H9 (cell line): ENCODE measurements at regions not wholly inside any gene's neighbourhood (a gene's known extent, or its start where the extent isn't known, plus 50 kb on each side); places are given as distances from the start of the nearest gene placed in this dataset.

Experiments used
- DNase-seq: peaks from one replicate; pipeline ENCODE4 v3.0.0-alpha.2; 2017
- H2AFZ ChIP-seq: one replicate; pipeline ENCODE4 v1.6.1; 2013; ENCODE audit warnings: mild to moderate bottlenecking, low read length, control low read depth, moderate library complexity
- H2AK5ac ChIP-seq: 2 replicates; pipeline ENCODE4 v1.6.1; 2013; ENCODE audit warnings: low read length, control low read depth, mixed read lengths; ENCODE audit not compliant: insufficient read length
- H2BK120ac ChIP-seq: one replicate; pipeline ENCODE4 v1.6.1; 2013; ENCODE audit warnings: low read depth, mild to moderate bottlenecking, low read length, control low read depth, inconsistent platforms; ENCODE audit not compliant: poor library complexity, severe bottlenecking
- H2BK12ac ChIP-seq: 2 replicates; pipeline ENCODE4 v1.6.1; 2013; ENCODE audit warnings: low read length, control low read depth, mixed read lengths, low read depth; ENCODE audit not compliant: insufficient read length
- H2BK15ac ChIP-seq: 2 replicates; pipeline ENCODE4 v1.6.1; 2013; ENCODE audit warnings: low read depth, low read length, control low read depth
- H2BK20ac ChIP-seq: one replicate; pipeline ENCODE4 v1.6.1; 2013; ENCODE audit warnings: low read depth, mild to moderate bottlenecking, low read length, control low read depth, inconsistent platforms; ENCODE audit not compliant: poor library complexity, severe bottlenecking
- H2BK5ac ChIP-seq: 2 replicates; pipeline ENCODE4 v1.6.1; 2013; ENCODE audit warnings: low read length, control low read depth, mixed read lengths; ENCODE audit not compliant: insufficient read length
- H3K14ac ChIP-seq: 2 replicates; pipeline ENCODE4 v1.6.1; 2013; ENCODE audit warnings: low read length, control low read depth; ENCODE audit not compliant: insufficient read depth
- H3K18ac ChIP-seq: 2 replicates; pipeline ENCODE4 v1.6.1; 2013; ENCODE audit warnings: low read depth, mild to moderate bottlenecking, mixed read lengths, low read length, control low read depth; ENCODE audit not compliant: insufficient read length
- H3K23ac ChIP-seq: 2 replicates; pipeline ENCODE4 v1.6.1; 2013; ENCODE audit warnings: low read length, control low read depth, mixed read lengths, low read depth; ENCODE audit not compliant: insufficient read length
- H3K23me2 ChIP-seq: 2 replicates; pipeline ENCODE4 v1.6.1; 2013; ENCODE audit warnings: low read depth, mild to moderate bottlenecking, mixed read lengths, low read length, control low read depth; ENCODE audit not compliant: insufficient read length, poor library complexity, severe bottlenecking
- H3K27ac ChIP-seq: 2 replicates; pipeline ENCODE4 v1.5.1; 2013; ENCODE audit warnings: low read length, control low read depth, mixed read lengths, low read depth; ENCODE audit not compliant: insufficient read length
- H3K27me3 ChIP-seq: 2 replicates; pipeline ENCODE4 v1.6.1; 2013; ENCODE audit warnings: low read length, control low read depth, inconsistent platforms; ENCODE audit not compliant: insufficient read depth
- H3K4ac ChIP-seq: 2 replicates; pipeline ENCODE4 v1.6.1; 2013; ENCODE audit warnings: low read depth, mild to moderate bottlenecking, control low read depth, inconsistent platforms, low read length, moderate library complexity
- H3K4me1 ChIP-seq: 2 replicates; pipeline ENCODE4 v1.6.1; 2013; ENCODE audit warnings: low read length, control low read depth, inconsistent platforms; ENCODE audit not compliant: insufficient read depth
- H3K4me2 ChIP-seq: 2 replicates; pipeline ENCODE4 v1.6.1; 2013; ENCODE audit warnings: low read length, control low read depth, mixed read lengths; ENCODE audit not compliant: insufficient read length, insufficient read depth
- H3K56ac ChIP-seq: 2 replicates; pipeline ENCODE4 v1.6.1; 2013; ENCODE audit warnings: low read depth, mild to moderate bottlenecking, mixed read lengths, low read length, control low read depth; ENCODE audit not compliant: insufficient read length
- H3K79me1 ChIP-seq: 2 replicates; pipeline ENCODE4 v1.6.1; 2013; ENCODE audit warnings: low read depth, mild to moderate bottlenecking, moderate library complexity, low read length, control low read depth, inconsistent platforms; ENCODE audit not compliant: insufficient read depth, poor library complexity, severe bottlenecking
- H3K79me2 ChIP-seq: 2 replicates; pipeline ENCODE4 v1.6.1; 2013; ENCODE audit warnings: low read length, control low read depth, inconsistent platforms; ENCODE audit not compliant: insufficient read depth
- H3K9ac ChIP-seq: 2 replicates; pipeline ENCODE4 v1.6.1; 2013; ENCODE audit warnings: low read length, control low read depth, mixed read lengths; ENCODE audit not compliant: insufficient read length; ENCODE audit errors: extremely low read depth
- H3K9me3 ChIP-seq: one replicate; pipeline ENCODE4 v1.6.1; 2013; ENCODE audit warnings: low read depth, low read length, inconsistent platforms; ENCODE audit not compliant: control insufficient read depth
- H3T11ph ChIP-seq: one replicate; pipeline ENCODE4 v1.6.1; 2013; ENCODE audit warnings: mild to moderate bottlenecking, low read length, control low read depth, inconsistent platforms
- H4K20me1 ChIP-seq: one replicate; pipeline ENCODE4 v1.6.1; 2013; ENCODE audit not compliant: control insufficient read depth, insufficient read length, insufficient read depth
- H4K5ac ChIP-seq: 2 replicates; pipeline ENCODE4 v1.6.1; 2013; ENCODE audit warnings: low read depth, mild to moderate bottlenecking, mixed read lengths, low read length, control low read depth; ENCODE audit not compliant: insufficient read length
- H4K8ac ChIP-seq: replicated peaks from 2 replicates; pipeline ENCODE4 v1.6.1; 2013; ENCODE audit warnings: low read length, control low read depth, mixed read lengths, low read depth; ENCODE audit not compliant: insufficient read length
- H4K91ac ChIP-seq: 2 replicates; pipeline ENCODE4 v1.6.1; 2013; ENCODE audit warnings: low read depth, mild to moderate bottlenecking, moderate library complexity, mixed read lengths, low read length, control low read depth; ENCODE audit not compliant: insufficient read length
- H3K27ac Mint-ChIP-seq, 3 experiments: 2 replicates in 2 of 3; 3 replicates in 1 of 3; pipeline ENCODE4 v1.8.0; 2020 to 2021; ENCODE audit warnings: mixed read lengths in 3 of 3, mild to moderate bottlenecking in 1 of 3, moderate library complexity in 1 of 3
- H3K27me3 Mint-ChIP-seq: 2 replicates; pipeline ENCODE4 v1.8.0; 2021; ENCODE audit warnings: low read depth, mild to moderate bottlenecking, moderate library complexity, mixed read lengths
- H3K36me3 Mint-ChIP-seq, 3 experiments: 2 replicates in 2 of 3; 3 replicates in 1 of 3; pipeline ENCODE4 v1.8.0; 2020 to 2021; ENCODE audit warnings: low read depth in 3 of 3, mixed read lengths in 3 of 3; ENCODE audit not compliant: insufficient read depth in 1 of 3
- H3K4me1 Mint-ChIP-seq, 2 experiments: 2 replicates each; pipeline ENCODE4 v1.8.0; 2020; ENCODE audit warnings: mixed read lengths in 2 of 2
- H3K4me3 Mint-ChIP-seq, 2 experiments: 2 replicates in 1 of 2; 3 replicates in 1 of 2; pipeline ENCODE4 v1.8.0; 2020 to 2021; ENCODE audit warnings: mild to moderate bottlenecking in 2 of 2, mixed read lengths in 2 of 2, moderate library complexity in 1 of 2
- H3K9me3 Mint-ChIP-seq, 2 experiments: 2 replicates in 1 of 2; 3 replicates in 1 of 2; pipeline ENCODE4 v1.8.0; 2020; ENCODE audit warnings: mild to moderate bottlenecking in 2 of 2, mixed read lengths in 2 of 2, moderate library complexity in 1 of 2
- TF ChIP-seq, protein P1 (sequence below): fragments of 200-600 bp; sonication (generic); conservative IDR thresholded peaks from 3 replicates; pipeline ENCODE4 v1.8.0; 2021; ENCODE audit warnings: antibody characterized with exemption, mild to moderate bottlenecking

DNA sequence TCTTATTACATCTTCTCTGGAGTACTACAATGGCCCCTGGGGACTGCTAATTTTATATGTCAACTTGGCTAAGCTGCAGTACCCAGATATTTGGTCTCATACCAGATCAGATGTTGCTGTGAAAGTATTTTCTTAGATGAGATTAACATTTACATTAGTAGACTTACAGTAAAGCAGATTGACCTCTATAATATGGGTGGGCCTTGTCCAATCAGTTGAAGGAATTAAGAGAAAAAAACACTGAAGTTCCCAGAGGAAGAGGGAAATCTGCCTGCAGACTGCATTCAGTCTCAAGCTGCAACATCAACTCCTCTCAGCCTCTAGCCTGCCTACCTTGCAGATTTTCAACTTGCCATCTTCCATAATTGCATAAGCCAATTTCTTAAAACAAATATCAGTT, 430.1 kb downstream of the MED13L start:
- Histone ChIP-seq H2BK15ac (no peak overlapping the region), H4K91ac (no peak overlapping the region), H3K56ac (no peak overlapping the region), H2BK20ac (no peak overlapping the region), H3T11ph (no peak overlapping the region), H3K4ac (no peak overlapping the region), H2AFZ (no peak overlapping the region), H3K14ac (no peak overlapping the region), H3K27me3 (no peaks in the 10 kb centered on the region), H3K4me2 (no peak overlapping the region), H3K79me2 (no peaks in the 10 kb centered on the region), H3K23me2 (no peaks in the 10 kb centered on the region), H3K23ac (no peak overlapping the region), H3K9ac (no peak overlapping the region), H3K27ac (no peak overlapping the region), H4K20me1 (no peaks in the 10 kb centered on the region), H4K8ac (no peak overlapping the region), H3K79me1 (no peaks in the 10 kb centered on the region), H3K4me1 (no peaks in the 10 kb centered on the region), H2AK5ac (no peak overlapping the region), H3K18ac (no peak overlapping the region), H2BK12ac (no peak overlapping the region), H2BK120ac (no peak overlapping the region), H2BK5ac (no peak overlapping the region), H3K9me3 (no peaks in the 10 kb centered on the region), H4K5ac (no peak overlapping the region)
- peaks cover 5% of the 10 kb centered on the region for H3K27me3 Mint-ChIP-seq
- H3K36me3 Mint-ChIP-seq = no peaks in the 10 kb centered on the region
- 0 out of 4 replicates have a peak, but pooled peaks cover 0 to 3% of the 10 kb centered on the region in 2 experiments for H3K4me1 Mint-ChIP-seq
- DNase-seq = no peak
- TF ChIP-seq, protein P1, sequence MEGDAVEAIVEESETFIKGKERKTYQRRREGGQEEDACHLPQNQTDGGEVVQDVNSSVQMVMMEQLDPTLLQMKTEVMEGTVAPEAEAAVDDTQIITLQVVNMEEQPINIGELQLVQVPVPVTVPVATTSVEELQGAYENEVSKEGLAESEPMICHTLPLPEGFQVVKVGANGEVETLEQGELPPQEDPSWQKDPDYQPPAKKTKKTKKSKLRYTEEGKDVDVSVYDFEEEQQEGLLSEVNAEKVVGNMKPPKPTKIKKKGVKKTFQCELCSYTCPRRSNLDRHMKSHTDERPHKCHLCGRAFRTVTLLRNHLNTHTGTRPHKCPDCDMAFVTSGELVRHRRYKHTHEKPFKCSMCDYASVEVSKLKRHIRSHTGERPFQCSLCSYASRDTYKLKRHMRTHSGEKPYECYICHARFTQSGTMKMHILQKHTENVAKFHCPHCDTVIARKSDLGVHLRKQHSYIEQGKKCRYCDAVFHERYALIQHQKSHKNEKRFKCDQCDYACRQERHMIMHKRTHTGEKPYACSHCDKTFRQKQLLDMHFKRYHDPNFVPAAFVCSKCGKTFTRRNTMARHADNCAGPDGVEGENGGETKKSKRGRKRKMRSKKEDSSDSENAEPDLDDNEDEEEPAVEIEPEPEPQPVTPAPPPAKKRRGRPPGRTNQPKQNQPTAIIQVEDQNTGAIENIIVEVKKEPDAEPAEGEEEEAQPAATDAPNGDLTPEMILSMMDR = no peak
- peaks cover 0 to 7% of the 10 kb centered on the region in 2 experiments; a peak in 4 of 5 replicates for H3K9me3 Mint-ChIP-seq
- H3K27ac Mint-ChIP-seq = no peak overlapping the region
- H3K4me3 Mint-ChIP-seq = no peak overlapping the region
